ENCODE measurements at regions not wholly inside any gene's neighbourhood (a gene's known extent, or its start where the extent isn't known, plus 50 kb on each side); places are given as distances from the start of the nearest gene placed in this dataset.

- DNase-seq = no peak
Measured at GRCh38 chr20:11766961-11767360, 150.7 kb upstream of the BTBD3 start.

DNA sequence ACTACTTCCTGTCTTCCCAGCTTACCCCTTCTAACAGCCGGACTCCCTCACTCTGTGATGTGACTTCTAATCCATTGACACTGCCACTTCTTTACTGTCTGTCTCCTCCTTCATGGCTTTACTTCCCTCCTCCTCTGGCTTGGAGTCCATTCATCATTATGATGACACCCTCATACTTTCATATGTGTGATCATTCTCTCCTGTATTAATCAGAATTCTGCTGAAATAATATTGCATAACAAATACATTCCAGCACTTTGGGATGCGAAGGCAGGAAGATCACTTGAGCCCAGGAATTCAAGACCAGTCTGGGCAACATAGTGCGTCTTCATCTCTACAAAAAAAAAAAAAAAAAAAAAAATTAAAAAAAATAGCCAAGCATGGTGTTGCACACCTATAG is 147.9 kb upstream of the BTBD3 start:
- no peak for DNase-seq

- DNase-seq = no peak
Measured at GRCh38 chr20:11772226-11772730, 145.4 kb upstream of the BTBD3 start.

- no peak for DNase-seq
Measured at GRCh38 chr20:11776687-11777086, 141.0 kb upstream of the BTBD3 start.

GRCh38 chr20:11777387-11778205 is 140.1 kb upstream of the BTBD3 start:
- DNase-seq = no peak

DNA sequence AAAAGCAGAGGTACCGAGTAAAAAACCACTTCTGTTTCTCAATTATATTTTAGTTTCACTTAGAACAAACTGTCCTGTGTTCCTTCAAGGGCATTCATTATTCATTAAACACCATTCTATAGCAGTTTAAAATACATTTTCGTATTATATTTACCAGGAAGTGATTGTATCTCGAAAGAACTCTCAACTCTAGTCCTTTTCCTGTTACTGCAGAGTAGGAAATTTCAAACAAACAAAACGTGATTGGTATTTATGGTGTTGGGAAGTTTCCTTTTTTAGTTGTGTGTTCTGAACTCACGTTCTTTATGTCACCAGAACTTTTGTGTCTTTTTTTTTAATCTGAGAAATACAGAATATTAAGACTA is 139.5 kb upstream of the BTBD3 start:
- DNase-seq = no peak

- DNase-seq = no peak
Measured at GRCh38 chr20:11780765-11781369, 136.8 kb upstream of the BTBD3 start.

GRCh38 chr20:11783102-11783850 is 134.4 kb upstream of the BTBD3 start:
- DNase-seq = no peak

DNA sequence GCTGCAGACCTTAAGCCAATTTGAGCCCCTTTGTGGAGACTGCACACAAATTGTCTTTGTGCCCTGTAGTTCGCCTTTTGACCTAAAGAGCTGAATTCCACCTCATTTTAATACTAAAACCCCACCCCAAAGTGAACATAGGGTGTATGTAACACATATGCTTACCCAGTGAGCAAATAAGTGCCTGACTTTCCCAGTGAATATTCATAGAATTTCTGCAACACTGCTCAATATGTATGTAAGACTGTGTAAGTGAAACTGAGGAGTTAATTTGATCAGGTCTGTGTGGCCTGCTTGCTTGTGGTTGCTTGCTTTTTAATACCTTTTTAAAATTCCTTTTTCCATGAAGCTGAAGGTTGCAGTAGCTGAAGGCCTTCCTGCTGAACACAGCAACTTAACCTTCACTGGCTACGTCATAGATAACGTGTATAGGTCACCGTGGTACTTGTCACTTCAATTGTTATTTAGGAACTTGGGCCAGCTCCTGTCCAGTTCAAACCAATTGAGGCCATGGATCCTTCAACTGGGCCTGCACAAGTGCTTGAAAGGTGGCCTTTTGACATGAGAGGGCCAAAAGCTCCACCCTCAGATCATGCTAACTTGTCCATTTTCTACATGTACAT is 131.7 kb upstream of the BTBD3 start:
- DNase-seq = no peak

GRCh38 chr20:11790046-11790445 is 127.6 kb upstream of the BTBD3 start:
- no peak for DNase-seq

DNA sequence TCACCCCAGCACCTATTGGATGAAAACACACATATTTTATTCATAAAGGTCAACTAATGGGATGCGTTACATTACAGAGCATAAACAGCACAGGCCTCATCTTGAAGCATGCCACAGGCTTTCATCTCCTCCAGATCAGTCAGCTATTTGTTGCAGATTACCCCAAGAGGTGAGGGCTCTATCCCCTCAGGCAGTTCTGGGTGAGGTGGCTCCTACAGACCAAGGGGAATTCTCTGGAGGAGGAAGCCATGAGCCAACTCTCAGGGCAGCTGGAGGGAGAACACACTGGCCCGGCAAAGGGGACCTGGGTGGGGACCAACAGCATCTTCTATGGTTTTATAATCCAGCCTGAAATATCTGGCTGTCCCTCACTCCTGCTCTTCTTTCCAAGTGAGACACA is 126.4 kb upstream of the BTBD3 start:
- DNase-seq = no peak

GRCh38 chr20:11791835-11792567 is 125.7 kb upstream of the BTBD3 start:
- no peak for DNase-seq

GRCh38 chr20:11792568-11792953 is 125.1 kb upstream of the BTBD3 start:
- DNase-seq = no peak

DNA sequence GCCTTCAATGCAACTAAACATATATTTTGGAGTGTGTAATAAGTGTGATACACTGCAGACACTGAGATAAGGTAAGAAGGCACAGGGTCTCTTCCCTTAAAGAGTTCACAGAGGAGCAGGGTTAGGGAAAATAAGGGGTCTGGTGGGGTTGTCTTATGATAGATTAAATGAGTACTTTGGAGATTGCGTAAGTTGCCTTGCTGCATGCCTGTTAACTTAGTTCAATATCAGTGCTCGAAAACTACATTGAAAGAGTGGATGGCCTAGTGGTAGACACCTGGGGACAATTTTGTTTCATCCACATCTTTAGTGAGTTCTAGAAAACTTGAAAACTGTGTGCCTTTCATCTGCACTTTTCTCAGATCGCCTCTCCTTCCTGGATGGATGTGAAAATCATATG is 123.2 kb upstream of the BTBD3 start:
- no peak for DNase-seq

- DNase-seq = no peak
Measured at GRCh38 chr20:11795071-11795615, 122.5 kb upstream of the BTBD3 start.

DNA sequence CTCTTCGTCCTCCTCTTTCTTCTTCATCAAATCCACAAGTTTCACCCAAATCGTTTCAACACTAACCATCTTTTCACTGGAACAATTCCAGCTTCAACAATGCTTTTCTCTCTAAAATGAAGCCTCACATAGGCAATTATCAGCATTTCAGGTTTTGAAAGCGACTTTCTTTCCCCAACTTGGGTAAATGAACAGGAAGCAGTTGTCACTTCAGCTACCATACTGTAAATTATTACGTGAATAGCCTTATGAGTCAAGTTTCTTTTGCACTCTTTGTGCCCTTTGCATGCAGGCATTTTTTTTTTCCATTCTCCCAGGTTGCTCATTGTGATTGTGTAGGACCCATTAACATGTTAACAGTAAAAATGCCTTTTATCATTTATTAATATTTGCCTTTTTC is 121.7 kb upstream of the BTBD3 start:
- DNase-seq = no peak

- DNase-seq = no peak
Measured at GRCh38 chr20:11797156-11797555, 120.5 kb upstream of the BTBD3 start.

- peak in 1 of 2 experiments; percentile 8 for DNase-seq
Measured at GRCh38 chr20:11799281-11799684, 118.4 kb upstream of the BTBD3 start.

DNA sequence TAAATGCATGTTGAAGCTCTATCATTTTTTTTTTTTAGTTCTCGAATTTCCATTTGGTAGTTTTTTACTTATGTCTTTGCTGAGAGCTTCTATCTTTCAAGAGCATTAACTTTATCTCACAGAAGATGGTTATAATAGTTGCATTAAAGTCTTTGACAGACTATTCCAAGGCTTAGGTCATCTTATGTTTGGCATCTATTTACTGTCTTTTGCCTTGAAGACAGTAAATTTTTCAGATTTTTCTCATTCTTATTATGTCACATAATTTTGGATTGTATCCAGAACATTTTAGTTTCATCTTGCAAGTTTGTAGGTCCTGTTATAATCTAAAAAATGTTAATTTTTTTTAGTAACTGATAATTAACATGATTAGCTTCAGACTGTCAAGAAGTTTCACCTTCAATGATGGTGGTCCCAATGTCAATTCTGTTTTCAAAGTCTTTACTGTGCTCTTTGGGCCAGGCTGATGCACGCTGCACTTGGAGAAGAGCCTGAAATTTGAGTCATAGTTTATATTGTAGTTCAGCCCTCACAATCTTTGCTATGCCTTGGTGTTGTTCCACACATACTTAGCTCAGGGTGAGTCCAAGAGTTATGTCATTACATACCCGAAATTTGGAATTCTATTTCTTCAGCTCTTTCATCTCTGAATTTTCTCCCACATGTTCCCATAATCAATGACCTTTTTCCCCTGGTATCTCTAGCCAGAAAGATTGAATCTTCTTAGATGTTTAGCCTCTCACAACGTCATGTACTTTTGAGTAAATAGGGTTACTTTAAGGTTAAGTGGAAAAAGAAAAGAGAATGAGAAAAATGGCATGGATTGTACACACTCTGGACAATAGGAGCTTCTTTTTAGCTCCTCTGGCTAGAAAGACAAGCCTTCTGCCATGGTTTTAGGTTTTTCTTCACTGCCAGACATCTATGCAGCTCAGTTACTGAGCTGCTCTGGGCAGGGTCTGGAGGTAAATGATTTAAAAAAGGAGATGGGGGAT is 110.3 kb upstream of the BTBD3 start:
- no peak for DNase-seq

GRCh38 chr20:11808841-11809240 is 108.9 kb upstream of the BTBD3 start:
- no peak for DNase-seq
